Left renal cortex interstitium (tissue), 4 donors: ENCODE measurements at regions not wholly inside any gene's neighbourhood (a gene's known extent, or its start where the extent isn't known, plus 50 kb on each side); places are given as distances from the start of the nearest gene placed in this dataset.
A peak's percentile ranks its signal among the peaks of the same experiment; 100 is the strongest.
"Not testable (repeated sequence)": the region's sequence is repeated elsewhere in the genome, so short reads cannot be mapped to it uniquely, and the experiment has no call there.

Experiments
- DNase-seq, 4 donors: peaks; one replicate each; pipeline ENCODE4 v3.0.0-alpha.2; 2013; ENCODE audit warnings: low read depth in 4 of 4, low spot score in 2 of 4, missing footprints in 1 of 4

DNA sequence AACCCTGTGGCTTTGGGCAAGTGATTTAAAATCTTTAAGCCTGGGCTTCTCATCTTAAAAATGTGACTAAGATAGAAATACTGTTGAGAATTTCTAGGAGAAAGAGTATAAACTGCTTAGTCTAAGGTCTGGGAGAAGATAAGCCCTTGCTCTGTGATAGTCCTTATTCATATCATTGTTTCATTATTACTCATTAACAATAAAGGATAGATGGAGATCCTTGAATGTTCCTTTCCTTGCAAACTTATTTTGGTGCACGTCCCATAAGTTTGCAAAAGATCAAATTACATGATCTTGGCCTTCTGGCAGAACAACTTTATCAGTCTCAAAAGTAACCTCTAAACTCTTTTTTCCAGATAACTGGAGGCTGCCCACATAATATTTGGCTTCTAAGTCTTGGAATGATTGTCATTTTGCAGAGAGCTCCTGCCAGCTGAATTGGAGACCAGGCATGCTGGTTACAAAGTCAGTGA, 138.3 kb downstream of the FAM124B start:
- DNase-seq, result no peak

DNA sequence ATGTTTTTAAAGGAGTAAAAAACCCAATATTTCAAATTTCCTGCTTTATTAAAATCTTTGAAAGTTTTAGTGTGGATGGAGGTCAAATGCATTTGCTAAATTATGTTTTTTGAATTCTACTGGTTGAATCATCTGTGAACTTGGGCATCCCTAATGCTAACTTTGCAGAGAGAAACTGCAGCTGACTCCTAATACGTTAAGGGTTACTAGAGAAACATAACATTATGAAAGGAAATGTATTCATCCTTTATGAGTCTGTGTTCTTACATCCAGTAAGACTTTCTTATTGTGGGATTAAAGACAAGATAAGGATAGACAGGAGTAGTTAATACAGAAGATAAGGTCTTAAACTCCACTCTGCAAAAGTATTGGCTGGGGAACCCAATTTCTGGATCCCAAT, 140.6 kb downstream of the FAM124B start:
- DNase-seq, result no peak

DNA sequence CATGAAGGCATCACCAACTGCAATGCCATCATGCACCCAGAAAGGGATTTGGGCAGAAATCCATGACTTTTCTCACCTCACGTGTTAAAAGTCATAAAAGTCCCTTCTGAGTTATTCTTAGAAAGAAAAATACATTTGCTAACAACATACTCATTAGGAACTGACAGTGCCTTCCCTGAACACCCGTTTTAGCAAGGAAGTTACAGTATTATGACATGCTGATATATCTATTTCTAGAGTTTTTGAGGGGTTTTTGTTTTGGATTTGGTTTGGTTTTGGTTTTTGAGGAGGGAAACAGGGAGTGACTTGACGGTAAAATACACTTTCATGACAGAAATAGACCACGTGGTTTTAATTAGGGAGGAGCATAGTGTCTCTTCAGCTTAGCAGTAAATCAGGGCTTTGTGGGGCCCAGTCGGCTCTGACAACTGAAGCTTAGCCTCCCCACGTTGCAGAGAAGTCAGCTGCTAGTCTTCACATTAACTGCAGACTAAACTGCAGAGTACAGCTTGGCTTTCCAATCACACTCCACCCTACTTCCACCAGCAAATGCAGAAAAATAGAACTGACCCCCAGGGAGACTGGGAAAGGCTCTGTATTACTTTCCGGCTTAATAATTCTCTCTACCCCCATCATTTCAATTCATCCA, 141.4 kb downstream of the FAM124B start:
- peak in 3 of 4 donors; percentile 68 to 73 (median 70) for DNase-seq

DNA sequence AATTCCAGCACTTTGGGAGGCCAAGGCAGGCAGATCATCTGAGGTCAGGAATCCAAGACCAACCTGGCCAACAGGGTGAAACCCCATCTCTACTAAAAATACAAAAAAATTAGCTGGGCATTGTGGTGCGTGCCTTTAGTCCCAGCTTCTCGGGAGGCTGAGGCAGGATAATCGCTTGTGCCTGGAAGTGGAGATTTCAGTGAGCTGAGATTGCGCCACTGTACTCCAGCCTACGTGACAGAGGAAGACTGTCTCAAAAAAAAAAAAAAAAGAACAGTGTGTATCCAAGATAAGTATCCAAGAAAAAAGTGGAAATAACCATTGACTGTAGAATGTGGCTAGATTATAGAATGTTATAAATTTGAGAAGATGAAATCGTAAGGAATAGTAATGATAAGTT, 142.1 kb downstream of the FAM124B start:
- no peak for DNase-seq

DNA sequence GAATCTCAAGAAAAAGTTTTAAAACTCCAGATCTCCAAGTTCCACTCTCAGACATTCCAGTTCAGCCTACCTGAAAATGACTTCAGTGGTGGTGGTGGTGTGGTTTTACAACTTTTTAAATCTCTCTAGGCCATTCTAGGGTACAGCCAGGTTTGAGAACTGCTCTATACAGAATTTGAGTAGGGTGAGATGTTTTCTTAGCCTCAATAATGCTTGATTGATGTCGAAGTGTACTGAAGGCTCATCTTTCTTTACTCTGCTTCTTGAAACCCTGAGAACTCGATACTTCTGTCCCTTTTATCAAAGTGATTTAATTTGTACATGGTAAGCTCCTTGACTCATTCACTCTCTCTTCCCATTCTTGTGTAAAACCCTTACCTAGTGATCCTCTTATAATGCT, 143.8 kb downstream of the FAM124B start:
- no peak for DNase-seq

DNA sequence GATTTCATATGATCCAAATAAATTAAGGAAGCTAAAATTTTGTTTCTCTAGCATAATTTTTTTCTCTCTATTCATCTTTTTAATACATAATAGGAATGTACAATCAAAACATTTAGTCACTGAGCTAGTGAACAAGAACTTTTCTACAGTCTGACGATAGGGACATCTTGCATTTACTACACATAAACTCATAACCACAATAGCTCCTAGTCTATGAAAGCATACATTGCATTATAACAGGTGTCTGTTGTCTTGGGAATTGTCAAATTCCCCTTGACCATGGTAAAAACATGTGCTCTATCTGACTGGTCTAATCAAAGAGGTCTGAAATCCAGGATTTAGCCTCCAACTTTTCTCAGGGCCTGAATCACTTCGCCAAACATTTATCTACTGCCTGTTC, 144.8 kb downstream of the FAM124B start:
- DNase-seq, result no peak

DNA sequence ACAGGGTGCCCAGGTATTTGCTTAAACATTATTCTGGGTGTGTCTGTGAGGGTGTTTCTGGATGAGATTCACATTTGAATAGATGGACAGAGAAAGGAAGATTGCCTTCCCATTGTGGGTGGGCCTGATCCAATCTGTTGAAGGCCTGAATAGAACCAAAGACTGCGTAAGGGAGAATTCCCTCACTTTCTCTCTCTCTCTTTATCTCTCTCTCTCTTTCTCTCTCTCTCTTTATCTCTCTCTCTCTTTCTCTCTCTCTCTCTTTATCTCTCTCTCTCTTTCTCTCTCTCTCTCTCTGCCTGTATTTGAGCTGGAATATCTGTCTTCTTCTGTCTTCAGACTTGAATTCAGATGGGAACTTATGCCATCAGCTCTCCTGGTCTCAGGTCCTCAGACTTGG, 148.4 kb downstream of the FAM124B start:
- no peak for DNase-seq

DNA sequence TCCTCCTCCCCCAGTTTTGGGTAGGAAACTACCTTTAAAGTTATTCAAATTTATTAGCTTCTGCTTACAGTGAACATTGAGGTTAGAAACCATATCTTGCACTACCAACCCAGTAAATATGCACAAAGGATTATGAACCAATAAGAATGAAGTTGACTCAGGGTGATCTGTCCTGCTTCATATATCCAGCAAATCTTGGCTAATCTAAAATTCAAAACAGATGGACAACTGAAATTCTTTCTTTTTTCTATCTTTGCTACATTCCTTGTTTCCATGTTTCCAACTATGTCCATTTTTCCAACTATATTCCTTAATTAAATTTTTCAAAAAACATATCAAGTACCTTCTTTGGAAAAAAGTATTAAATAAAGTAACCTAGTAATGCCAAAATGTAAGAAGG, 149.3 kb downstream of the FAM124B start:
- DNase-seq, result no peak

DNA sequence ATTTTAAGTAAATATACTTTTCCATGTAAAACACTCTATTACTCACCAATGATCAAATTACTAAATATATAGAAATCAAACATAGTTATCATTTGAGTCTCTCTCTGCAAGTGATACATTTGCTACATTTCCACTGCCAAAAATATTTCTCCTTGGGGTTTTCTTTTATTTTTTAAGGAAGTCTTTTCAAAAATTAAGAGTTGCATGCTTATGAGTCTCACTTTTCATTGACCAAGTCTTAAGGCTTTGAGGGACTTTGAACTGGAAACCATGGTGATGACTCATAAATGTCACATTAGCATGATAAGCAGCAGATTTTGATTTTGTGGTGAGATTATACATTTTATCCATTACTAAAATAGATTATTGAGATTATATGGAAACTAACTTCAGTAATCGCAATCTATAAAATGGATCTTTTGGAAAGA, 152.9 kb downstream of the FAM124B start:
- no peak for DNase-seq

DNA sequence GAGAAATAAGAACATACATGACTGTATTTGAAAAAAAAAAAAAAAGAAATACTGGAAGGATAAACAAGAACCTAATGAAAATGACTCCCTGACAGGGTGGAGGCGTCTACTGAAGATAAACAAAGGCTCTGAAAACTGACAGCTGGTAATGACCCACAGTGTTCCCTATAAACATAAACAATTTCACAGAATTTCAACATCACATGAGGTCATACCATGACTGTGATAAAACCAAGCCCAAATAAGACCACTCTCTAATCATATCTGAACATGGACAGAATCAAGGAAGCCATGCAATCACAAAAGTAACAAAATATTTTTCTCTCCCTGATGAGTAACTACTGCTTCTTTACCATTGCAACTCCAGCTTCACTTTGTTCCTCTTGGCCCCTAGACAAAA, 159.3 kb downstream of the FAM124B start:
- DNase-seq, result no peak

DNA sequence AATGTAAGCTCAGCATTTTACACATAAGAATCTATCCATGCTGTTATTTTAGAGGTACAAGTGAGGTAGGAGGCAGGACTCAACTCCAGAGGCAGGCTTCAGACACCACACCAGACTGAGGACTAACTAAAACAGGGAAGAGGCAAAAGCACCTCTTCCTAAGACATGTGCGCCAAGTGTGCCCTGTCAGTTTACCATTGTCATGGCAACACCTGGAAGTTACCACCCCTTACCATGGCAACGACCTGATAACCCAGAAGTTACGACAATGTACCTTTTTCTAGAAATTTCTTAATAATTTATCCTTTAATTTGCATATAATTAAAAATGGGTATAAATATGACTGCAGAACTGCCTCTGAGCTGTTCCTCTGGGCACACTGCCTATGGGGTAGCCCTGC, 160.1 kb downstream of the FAM124B start:
- no peak for DNase-seq

DNA sequence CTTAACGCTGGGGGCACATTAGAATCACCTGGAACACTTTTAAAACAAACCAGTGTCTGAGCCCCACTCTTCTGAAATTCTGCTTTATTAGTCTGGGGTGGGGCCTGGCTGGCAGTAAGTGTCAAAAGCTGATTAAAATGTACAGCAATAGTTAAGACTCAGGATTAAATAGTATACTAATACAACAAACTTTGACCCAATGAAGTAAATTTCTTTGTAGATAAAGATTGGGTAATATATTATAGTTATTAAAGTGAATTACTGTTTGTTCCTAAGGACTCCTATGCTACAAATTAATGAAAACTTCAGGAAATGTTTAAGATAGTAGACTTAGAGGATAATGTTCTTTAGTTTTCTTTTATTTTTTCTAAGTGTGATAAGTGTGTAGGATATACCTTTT, 160.9 kb downstream of the FAM124B start:
- no peak for DNase-seq

DNA sequence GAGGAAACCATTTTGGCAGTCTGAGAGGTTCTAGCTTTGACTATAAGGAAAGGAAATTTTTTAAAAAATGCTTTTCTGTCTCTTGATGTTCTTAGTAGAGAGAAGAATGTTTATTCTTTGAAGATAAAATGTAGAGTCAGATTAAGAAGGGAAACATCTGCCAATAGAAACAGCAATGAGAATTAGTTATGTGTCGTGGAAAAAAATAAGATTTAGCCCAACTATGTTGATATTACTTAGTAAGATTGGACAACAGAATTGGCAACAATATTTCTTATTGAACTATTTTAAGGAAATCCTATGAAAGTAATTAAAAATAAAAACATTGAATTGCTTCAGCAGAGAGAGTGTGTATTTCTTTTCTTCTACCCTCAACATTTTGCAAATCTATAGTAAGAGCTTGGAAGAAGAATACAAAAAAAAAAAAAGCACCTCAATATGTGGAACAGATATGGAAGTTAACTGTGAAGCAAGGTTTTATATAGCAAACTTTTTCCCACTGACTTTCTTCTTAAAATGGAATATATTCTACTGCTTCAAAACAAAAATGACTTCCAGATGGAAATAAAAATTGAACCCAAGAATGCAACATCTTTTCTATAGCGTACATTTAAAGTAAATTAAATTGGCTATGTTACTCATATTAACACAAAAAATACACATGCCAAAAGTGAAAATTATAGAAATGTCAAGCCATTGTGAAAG, 177.9 kb downstream of the FAM124B start:
- DNase-seq, result no peak

DNA sequence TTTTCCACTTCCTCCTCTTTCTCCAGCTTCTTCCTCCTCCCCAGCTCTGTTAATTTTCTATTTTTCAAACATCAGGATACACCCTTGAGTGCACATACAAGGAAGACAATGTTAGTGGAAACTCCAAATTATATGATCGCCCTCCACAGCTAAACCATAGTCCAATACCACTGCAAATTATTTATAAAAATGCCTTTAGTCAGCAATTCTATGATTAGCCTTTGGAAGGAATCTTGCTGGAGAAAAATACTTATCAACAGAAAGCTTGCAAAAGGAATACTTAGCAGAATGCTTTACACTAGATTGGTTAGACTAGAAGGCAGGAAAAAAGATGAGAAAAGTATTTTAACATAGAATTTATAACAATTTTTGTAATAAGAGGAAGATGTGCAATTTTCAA, 178.9 kb downstream of the FAM124B start:
- no peak for DNase-seq

DNA sequence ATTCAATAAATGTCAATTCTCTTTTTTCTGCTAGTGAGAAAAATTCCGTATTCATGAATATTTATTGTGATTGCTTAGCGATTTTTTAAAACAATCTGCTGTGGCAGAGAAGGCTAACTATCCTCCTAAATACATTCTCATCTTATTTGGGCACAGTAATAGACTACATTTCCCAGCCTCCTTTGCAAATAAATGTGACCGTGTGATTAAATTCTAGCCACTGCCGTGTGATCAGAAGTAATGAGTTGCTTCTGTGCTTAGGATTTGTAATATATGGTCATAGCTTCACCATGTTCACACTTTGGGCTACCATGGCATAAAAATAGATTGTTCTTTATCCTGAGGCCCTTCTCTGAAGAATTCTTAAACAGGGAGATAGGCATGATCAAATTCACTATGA, 179.6 kb downstream of the FAM124B start:
- DNase-seq, result no peak

DNA sequence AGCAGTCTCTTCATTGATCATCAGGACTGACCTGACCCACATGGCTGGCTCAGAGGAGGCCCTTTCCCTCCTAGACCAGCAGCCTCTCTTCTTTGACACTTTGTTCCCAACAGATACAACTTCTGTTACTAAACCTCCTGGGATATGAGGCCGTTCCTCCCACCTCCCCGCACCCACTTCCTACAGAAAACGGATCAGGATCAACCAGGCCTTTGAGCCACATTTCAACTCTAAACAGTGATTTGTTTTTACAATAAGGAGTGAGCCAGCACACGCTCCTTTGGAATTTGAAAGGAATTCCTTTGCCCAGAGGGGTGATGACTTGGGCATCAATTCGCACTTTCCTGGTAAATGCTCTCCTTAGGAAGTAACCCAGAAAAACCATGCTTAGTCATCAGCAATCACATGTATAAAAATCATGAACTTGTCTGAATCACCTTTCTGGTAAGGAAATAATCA, 180.4 kb downstream of the FAM124B start:
- DNase-seq, result no peak

DNA sequence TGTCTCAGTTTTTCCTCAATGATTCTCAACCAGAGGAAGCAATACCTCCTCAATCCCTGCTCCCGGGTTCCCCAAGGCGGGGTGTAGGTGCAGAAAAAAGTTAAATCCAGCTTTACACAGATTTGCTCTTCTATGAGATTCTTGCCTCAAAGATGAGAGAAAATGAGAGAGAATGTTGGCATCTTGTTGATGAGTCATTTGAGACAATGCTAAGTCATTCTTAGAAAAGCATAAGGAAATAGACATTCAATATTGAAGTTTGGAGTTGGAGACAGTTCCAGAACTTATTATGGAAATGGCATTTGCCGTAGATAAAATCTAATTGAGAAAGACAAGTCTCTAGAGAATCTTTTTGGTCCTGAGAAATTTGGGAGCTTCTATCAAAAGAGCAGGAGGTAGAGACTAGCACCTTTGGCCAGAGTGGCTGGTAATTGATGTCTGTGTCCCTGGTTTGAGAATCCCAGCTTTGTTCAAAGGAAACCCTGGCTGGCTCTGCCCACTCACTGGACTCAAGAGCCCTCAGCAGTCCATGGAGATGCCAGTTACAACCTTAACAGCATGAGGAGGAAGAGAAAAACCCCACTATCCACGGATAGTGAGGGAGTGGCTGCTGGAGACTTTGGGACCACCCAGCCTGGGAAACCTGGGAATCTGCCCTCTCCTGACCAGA, 181.2 kb downstream of the FAM124B start:
- DNase-seq, result no peak

DNA sequence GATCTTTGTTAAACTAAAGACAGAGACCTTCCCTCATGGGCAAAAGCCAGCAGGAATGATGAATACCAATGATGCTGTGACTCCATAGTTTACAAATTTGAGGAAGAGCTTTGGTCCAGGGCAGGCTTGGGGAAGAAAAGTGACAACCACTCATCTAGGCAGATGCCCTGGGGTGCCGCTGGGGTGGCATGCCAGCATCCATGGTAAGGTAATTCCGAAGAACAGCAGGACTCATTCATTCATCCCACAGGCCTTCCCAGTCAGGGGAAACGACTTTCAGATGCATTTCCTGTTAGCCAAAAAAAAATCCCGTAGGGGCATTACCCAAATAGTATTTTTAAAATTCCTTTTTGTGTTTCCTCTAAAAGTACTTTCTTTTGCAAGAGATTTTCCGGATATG, 180.7 kb upstream of the SERPINE2 start:
- DNase-seq, result no peak

DNA sequence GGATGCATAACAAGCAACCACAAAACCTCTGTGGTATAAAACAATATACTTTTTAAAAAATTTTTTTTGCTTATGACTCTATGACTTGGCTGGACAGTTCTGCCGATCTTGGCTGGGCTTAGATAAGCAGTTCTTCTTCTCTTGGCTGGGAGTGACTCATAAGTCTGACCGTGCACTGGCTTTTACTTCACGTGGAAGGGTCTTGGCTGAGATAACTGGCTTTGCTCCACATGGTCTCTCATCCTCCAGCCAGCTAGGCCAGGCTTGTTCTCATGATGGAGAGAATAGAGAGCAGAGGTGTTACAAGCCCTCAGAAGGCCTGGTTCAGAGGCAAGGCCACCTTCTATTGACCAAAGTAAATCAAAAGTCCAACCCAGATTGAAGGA, 178.9 kb upstream of the SERPINE2 start:
- DNase-seq, result no peak

DNA sequence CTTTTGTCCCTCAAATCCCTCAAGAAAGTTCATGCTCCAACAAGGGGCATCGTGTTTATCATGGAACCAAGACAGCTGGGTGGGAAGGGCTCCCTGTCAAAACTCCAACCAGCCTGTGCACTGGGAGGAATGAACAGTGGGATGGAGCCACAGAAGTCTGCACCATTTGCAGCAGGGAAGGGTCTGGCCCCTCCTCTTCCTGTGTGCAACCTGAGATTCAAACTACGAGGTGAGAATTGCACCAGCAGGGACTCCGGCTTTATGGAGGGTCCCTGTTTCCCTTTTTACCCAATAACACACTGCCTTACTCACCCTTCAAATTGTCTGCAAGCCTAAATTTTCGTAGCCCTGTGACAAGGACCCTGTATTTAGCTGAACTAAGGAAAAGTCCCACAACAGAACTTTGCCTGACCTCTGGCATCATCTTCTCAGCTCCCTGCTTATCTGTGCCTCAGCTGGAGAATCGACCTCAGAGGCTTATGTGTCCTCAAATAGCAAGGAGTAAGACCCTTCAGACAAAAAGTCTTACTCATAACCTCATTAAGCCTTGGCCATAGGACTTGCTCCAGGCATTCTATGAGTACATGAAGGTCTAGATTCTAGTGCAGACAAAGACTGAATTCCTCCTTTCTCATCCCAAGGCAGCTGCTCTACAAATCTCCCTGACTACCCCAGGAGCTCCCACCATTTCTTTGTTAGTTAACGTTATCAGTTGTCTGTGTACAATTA, 178.3 kb upstream of the SERPINE2 start:
- no peak for DNase-seq

DNA sequence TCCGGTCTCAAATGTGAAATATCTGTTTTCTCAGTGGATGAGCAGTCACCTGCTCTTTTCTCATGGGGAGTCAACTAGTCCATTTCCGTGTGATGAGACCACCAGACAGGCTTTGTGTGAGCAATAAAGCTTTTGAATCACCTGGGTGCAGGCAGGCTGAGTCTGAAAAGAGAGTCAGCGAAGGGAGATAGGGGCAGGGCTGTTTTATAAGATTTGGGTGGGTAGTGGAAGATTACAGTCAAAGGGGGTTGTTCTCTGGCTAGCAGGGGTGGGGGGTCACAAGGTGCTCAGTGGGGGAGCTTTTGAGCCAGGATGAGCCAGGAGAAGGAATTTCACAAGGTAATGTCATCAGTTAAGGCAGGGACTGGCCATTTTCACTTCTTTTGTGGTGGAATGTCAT, 176.5 kb upstream of the SERPINE2 start:
- DNase-seq, result not testable (repeated sequence)
